Thyroid gland (tissue), 4 donors: ENCODE measurements at regions not wholly inside any gene's neighbourhood (a gene's known extent, or its start where the extent isn't known, plus 50 kb on each side); places are given as distances from the start of the nearest gene placed in this dataset.

ENCODE experiments used
- CTCF ChIP-seq, 6 experiments: fragments of 200-600 bp in 3 of 6; fragments of 450-650 bp in 3 of 6; sonication (generic) in 3 of 6; IDR thresholded peaks; one replicate each; pipeline ENCODE4 v1.5.1; 2016 to 2019; ENCODE audit warnings: antibody characterized with exemption in 6 of 6, mild to moderate bottlenecking in 2 of 6, inconsistent platforms in 1 of 6, moderate library complexity in 1 of 6
- POLR2A ChIP-seq, 2 donors: fragments of 450-650 bp; IDR thresholded peaks; one replicate each; pipeline ENCODE4 v1.6.1; 2017; ENCODE audit warnings: antibody characterized with exemption in 2 of 2, mild to moderate bottlenecking in 2 of 2, moderate library complexity in 1 of 2

GRCh38 chr19:30879225-30879624, 470.0 kb downstream of the TSHZ3 start:
- TF ChIP-seq CTCF (IDR thresholded peaks at IDR 0.05) = no peak
- TF ChIP-seq POLR2A (IDR thresholded peaks at IDR 0.05) = no peak
